ENCODE measurements at regions not wholly inside any gene's neighbourhood (a gene's known extent, or its start where the extent isn't known, plus 50 kb on each side); places are given as distances from the start of the nearest gene placed in this dataset.
A peak's percentile ranks its signal among the peaks of the same experiment; 100 is the strongest.
"Not testable (repeated sequence)": the region's sequence is repeated elsewhere in the genome, so short reads cannot be mapped to it uniquely, and the experiment has no call there.

DNA sequence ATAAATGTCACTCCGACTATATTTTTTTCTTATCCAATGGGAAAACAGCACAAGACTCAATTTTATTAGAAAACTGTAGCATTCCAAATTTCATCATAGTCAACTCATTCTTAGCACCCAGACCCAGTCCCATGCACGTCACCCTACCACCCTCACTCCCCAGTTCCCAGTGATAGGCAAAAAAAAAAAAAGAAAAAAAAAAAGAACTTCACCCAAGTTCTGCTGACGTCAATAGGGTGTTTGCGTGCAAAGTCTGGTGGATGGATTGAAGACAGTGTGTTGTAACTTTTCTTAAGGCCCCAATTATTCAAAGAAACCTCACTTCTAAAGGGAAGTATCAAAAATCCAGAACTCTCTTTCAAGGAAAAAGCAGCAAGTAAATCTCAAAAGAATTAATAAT is 213.9 kb upstream of the PRDM1 start:
- Mint-ChIP-seq H3K4me1 (ENCODE audit: low read depth) (peaks cover 77% of the 10 kb centered on the region), H3K27me3 (peaks cover 3% of the 10 kb centered on the region), H3K4me3 (no peak overlapping the region), H3K27ac (peak overlapping the region; percentile 72), H3K36me3 (ENCODE audit: low read depth) (peaks cover 10% of the 10 kb centered on the region), H3K9me3 (peaks cover 11% of the 10 kb centered on the region)
- intact Hi-C loops (cut with micrococcal nuclease) = loop anchor here (1.0 to 5.0 kb wide), 3 partner anchors 8 to 111 kb away; no protein-coding TSS in a partner anchor

DNA sequence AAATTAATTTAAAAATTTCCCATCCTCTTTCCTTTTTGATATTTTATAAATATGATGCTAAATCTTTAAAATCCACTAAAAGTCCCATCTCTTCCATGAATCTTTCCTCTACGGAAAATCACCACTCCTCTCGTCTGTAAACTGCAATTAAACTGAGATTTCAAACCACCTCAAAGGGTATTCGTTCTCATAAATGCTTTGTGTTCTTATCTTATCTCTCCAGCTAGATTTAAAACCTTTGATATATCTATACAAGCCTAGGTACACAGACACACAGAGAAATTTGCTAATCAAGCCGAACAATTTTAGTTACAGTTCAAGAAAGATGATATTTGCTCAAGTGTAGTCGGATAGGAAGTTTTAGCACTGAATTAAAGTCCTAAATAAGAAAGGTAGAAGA is 214.6 kb upstream of the PRDM1 start:
- intact Hi-C loops (cut with micrococcal nuclease) = loop anchor here (5.0 kb wide), 1 partner anchor 79 kb away; no protein-coding TSS in a partner anchor
- H3K4me3 Mint-ChIP-seq = no peak overlapping the region
- H3K27ac Mint-ChIP-seq = peak overlapping the region; percentile 72
- peaks cover 78% of the 10 kb centered on the region for H3K4me1 Mint-ChIP-seq (ENCODE audit: low read depth)
- peaks cover under 1% of the 10 kb centered on the region for H3K27me3 Mint-ChIP-seq
- peaks cover 14% of the 10 kb centered on the region for H3K9me3 Mint-ChIP-seq
- H3K36me3 Mint-ChIP-seq (ENCODE audit: low read depth) = peaks cover 10% of the 10 kb centered on the region

DNA sequence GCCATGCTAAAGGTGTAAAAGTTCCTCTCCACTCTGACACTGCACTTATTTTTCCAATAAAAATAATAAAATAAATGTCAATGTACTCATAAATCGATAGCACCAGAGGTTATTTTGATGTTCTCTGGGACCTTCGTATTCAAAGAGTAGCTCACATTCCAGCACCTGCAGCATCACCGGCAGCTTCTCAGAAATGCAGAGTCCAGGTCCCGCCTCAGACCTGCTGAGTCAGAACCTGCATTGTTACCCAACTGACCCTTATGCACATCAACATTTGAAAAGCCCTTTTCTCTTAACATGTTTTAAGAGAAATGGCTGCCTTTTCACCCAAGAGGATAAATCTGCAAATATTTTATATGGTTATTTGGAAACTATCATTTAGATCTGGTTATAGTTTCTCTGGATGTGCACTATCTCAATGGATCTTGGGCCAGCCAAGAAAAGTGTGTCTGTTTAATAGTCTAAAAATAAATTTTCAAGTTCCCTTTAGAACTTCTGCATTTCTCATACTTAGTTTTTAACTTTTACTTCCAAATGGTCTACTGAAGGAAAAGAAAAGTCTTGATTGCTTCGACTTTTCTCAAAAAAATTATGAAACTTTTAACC is 216.2 kb upstream of the PRDM1 start:
- Mint-ChIP-seq H3K27me3 (no peaks in the 10 kb centered on the region), H3K36me3 (ENCODE audit: low read depth) (peaks cover 10% of the 10 kb centered on the region), H3K27ac (peak overlapping the region; percentile 86), H3K9me3 (peaks cover 22% of the 10 kb centered on the region), H3K4me3 (no peak overlapping the region), H3K4me1 (ENCODE audit: low read depth) (peaks cover 72% of the 10 kb centered on the region)
- intact Hi-C loops (cut with micrococcal nuclease) = loop anchor here (5.0 kb wide), 2 partner anchors 38 to 78 kb away; no protein-coding TSS in a partner anchor

DNA sequence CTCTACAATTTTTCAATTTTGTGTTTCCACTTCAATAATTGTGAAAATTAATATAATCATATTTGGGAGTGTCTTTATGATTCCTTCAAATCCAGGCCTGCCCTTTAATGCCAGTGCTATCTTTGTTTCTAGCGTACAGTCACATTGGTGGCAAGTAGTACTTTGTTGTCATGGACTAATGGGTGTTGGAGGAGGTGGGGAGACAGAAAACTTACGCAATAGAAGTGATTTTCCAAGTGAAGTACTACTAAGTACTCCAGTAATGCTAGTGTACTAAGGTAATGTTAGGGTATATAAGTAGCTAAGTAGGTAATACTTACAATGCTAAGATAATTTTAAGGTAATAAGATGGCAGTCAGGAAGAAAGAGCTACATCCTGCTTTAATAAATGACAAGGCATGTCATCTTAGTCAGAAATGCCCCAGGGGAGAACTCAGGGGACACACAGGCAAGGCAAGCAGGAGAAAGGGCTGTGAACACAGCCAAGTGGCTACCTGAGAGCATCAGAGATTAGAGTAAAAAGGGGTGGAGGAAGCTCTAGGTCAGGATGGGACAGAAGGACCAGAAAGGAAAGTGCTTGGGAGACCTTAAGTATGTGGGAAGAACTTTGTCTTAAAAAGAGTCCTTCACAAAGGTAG is 217.2 kb upstream of the PRDM1 start:
- intact Hi-C loops (cut with micrococcal nuclease) = loop anchor here (5.0 kb wide), 1 partner anchor 37 kb away; no protein-coding TSS in a partner anchor
- Mint-ChIP-seq H3K4me3 (no peak overlapping the region), H3K9me3 (peaks cover 22% of the 10 kb centered on the region), H3K27ac (peak overlapping the region; percentile 86), H3K27me3 (no peaks in the 10 kb centered on the region), H3K4me1 (ENCODE audit: low read depth) (peaks cover 76% of the 10 kb centered on the region), H3K36me3 (ENCODE audit: low read depth) (peaks cover 10% of the 10 kb centered on the region)

DNA sequence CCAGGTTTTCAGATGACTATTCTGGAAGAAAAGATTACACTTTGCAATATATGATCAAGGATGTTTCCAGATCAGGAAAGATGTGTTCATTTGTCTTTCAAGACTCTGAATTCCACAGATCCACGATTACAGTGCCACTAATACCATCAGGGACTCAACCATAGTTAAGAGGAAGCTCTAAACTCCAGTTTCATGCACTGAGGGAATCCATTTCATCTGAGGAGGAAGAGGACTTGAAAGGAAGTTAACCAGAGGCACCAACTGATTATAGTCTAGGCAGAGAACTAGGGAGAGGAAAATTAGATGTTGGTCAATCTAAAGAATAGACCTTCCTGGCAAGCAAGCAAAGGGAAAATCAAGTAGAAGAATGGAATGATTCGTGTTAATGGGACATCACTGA is 218.3 kb upstream of the PRDM1 start:
- no peak overlapping the region for H3K4me3 Mint-ChIP-seq
- H3K27me3 Mint-ChIP-seq = no peaks in the 10 kb centered on the region
- H3K9me3 Mint-ChIP-seq = peaks cover 22% of the 10 kb centered on the region
- peaks cover 75% of the 10 kb centered on the region for H3K4me1 Mint-ChIP-seq (ENCODE audit: low read depth)
- intact Hi-C loops (cut with micrococcal nuclease) = loop anchor here (5.0 kb wide), 1 partner anchor 36 kb away; no protein-coding TSS in a partner anchor
- H3K27ac Mint-ChIP-seq = peak overlapping the region; percentile 86
- H3K36me3 Mint-ChIP-seq (ENCODE audit: low read depth) = peaks cover 10% of the 10 kb centered on the region

- Mint-ChIP-seq H3K27me3 (no peaks in the 10 kb centered on the region), H3K9me3 (peaks cover 22% of the 10 kb centered on the region), H3K36me3 (ENCODE audit: low read depth) (peaks cover 10% of the 10 kb centered on the region), H3K4me1 (ENCODE audit: low read depth) (peaks cover 75% of the 10 kb centered on the region), H3K27ac (peak overlapping the region; percentile 86), H3K4me3 (no peak overlapping the region)
- intact Hi-C loops (cut with micrococcal nuclease) = loop anchor here (5.0 kb wide), 1 partner anchor 35 kb away; no protein-coding TSS in a partner anchor
Measured at GRCh38 chr6:105867277-105867676, 218.9 kb upstream of the PRDM1 start.

DNA sequence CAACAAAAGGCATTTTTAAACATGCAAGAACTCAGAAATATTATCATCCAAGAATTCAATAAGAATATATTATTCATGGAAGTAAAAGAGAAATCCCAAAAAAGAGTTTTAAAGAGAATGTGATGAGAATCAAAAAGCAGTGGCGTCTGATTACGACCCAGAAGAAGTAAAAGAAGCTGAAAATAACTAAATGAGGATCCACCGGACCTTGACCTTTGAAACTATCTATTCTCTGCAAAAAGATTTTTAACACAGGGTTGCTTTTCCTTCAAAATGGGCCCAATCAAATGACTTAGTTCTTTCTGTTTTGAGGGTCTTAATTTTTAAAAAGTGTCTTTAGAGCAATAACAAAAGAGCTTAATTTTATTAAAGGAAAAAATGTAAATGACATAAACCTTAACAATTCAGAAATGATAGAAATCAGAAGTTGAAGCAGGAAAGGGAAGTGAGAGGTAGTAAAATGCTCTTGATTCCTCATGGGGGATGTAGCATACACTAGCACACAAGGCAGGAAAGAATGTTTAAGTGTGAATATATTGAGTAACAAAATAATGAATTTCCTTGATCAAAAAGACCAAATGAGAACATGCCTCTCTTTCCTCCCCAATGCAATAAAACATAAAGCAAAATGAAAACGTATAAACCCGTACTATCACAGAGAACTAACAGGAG is 223.1 kb upstream of the PRDM1 start:
- Mint-ChIP-seq H3K36me3 (ENCODE audit: low read depth) (peaks cover 9% of the 10 kb centered on the region), H3K4me1 (ENCODE audit: low read depth) (peaks cover 57% of the 10 kb centered on the region), H3K4me3 (no peak overlapping the region), H3K27me3 (no peaks in the 10 kb centered on the region), H3K27ac (peak overlapping the region; percentile 64), H3K9me3 (peaks cover 19% of the 10 kb centered on the region)
- intact Hi-C loops (cut with micrococcal nuclease) = no loop called here

GRCh38 chr6:105860927-105861326 is 225.2 kb upstream of the PRDM1 start:
- H3K4me3 Mint-ChIP-seq; intact Hi-C loops (cut with micrococcal nuclease); H3K27ac Mint-ChIP-seq; H3K27me3 Mint-ChIP-seq; H3K36me3 Mint-ChIP-seq (ENCODE audit: low read depth); H3K9me3 Mint-ChIP-seq: not testable (repeated sequence)
- H3K4me1 Mint-ChIP-seq (ENCODE audit: low read depth) = peaks cover 50% of the 10 kb centered on the region

DNA sequence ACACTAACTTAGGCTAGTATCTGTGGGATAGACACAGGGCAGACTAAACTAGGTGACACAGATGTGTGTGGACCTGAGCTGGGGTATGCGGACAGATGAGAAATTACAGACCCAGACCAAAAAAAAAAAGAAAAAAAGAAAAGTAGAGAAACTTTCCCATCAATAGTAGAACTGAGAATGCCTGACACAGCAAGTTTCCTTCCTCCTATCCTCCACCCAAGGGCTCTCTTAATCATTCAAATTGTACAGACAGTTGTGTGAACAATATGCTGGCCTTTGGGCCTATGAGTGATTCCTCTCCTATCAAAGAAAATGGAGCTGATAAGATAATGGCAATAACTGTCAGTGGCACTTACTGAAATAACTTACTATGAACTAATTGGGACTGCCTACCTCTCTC is 226.7 kb upstream of the PRDM1 start:
- no peaks in the 10 kb centered on the region for H3K27me3 Mint-ChIP-seq
- H3K4me1 Mint-ChIP-seq (ENCODE audit: low read depth) = peaks cover 40% of the 10 kb centered on the region
- H3K9me3 Mint-ChIP-seq = no peaks in the 10 kb centered on the region
- H3K4me3 Mint-ChIP-seq = no peak overlapping the region
- peak overlapping the region; percentile 80 for H3K27ac Mint-ChIP-seq
- intact Hi-C loops (cut with micrococcal nuclease) = no loop called here
- H3K36me3 Mint-ChIP-seq (ENCODE audit: low read depth) = no peaks in the 10 kb centered on the region

DNA sequence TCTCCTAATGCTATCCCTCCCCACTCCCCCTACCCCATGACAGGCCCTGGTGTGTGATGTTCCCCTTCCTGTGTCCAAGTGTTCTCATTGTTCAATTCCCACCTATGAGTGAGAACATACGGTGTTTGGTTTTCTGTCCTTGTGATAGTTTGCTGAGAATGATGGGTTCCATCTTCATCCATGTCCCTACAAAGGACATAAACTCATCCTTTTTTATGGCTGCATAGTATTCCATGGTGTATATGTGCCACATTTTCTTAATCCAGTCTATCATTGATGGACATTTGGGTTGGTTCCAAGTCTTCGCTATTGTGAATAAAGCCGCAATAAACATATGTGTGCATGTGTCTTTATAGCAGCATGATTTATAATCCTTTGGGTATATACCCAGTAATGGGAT is 227.5 kb upstream of the PRDM1 start:
- H3K27me3 Mint-ChIP-seq; H3K4me3 Mint-ChIP-seq; H3K36me3 Mint-ChIP-seq (ENCODE audit: low read depth); intact Hi-C loops (cut with micrococcal nuclease); H3K27ac Mint-ChIP-seq; H3K9me3 Mint-ChIP-seq: not testable (repeated sequence)
- peaks cover 32% of the 10 kb centered on the region for H3K4me1 Mint-ChIP-seq (ENCODE audit: low read depth)

GRCh38 chr6:105855433-105855832 is 230.7 kb upstream of the PRDM1 start:
- Mint-ChIP-seq H3K27me3 (no peaks in the 10 kb centered on the region), H3K9me3 (no peaks in the 10 kb centered on the region), H3K4me3 (no peak overlapping the region), H3K27ac (no peak overlapping the region), H3K36me3 (ENCODE audit: low read depth) (no peaks in the 10 kb centered on the region), H3K4me1 (ENCODE audit: low read depth) (peaks cover 27% of the 10 kb centered on the region)
- intact Hi-C loops (cut with micrococcal nuclease) = no loop called here

GRCh38 chr6:105853979-105854378 is 232.2 kb upstream of the PRDM1 start:
- H3K36me3 Mint-ChIP-seq (ENCODE audit: low read depth); H3K4me3 Mint-ChIP-seq; intact Hi-C loops (cut with micrococcal nuclease); H3K27me3 Mint-ChIP-seq; H3K27ac Mint-ChIP-seq; H3K9me3 Mint-ChIP-seq: not testable (repeated sequence)
- H3K4me1 Mint-ChIP-seq (ENCODE audit: low read depth) = peaks cover 29% of the 10 kb centered on the region

DNA sequence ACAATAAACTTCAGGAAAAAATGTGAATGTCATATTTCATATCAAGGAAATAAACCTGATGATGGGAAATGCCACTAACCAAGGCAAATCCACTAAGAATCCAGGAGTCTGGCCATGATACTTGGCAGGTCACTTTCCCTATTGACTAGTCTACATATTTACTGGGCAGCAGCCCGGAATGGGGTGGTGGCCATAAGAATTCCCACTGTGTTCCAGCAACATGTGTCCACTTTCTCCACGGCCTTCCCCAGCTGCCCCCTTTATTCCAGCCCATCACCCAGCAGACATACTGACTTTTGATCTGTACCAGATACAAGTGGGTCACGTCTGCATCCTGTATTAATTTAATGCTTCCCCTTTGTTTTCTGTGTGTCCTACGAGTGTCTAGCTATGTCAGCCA is 234.5 kb upstream of the PRDM1 start:
- intact Hi-C loops (cut with micrococcal nuclease) = no loop called here
- Mint-ChIP-seq H3K9me3 (no peaks in the 10 kb centered on the region), H3K4me1 (ENCODE audit: low read depth) (peaks cover 26% of the 10 kb centered on the region), H3K27me3 (peaks cover 3% of the 10 kb centered on the region), H3K4me3 (no peak overlapping the region), H3K36me3 (ENCODE audit: low read depth) (no peaks in the 10 kb centered on the region), H3K27ac (no peak overlapping the region)

DNA sequence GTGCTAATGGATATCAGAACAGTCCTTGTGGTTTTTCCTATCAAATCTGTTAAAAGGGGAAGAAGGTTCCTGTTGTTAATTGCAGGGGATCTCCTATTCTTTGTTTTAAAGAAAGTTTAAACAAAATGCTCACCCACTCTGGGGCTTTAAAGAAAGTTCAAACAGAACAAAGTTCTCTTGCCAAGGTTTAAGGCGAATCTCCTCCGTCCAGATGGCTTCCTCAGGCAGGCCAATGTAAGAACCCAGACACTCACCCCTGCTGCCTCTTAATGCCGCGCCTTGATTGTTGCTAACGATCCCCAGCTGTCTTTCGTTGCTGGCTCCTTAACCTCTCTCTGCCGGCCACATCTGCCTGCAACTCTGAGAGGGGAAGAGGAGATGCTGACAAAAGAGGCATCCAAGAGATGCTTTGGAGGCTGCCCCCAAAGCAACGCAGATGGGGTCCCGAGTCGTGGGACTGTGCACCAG is 235.0 kb upstream of the PRDM1 start:
- H3K9me3 Mint-ChIP-seq = no peaks in the 10 kb centered on the region
- intact Hi-C loops (cut with micrococcal nuclease) = no loop called here
- H3K27ac Mint-ChIP-seq = no peak overlapping the region

More for the DNA sequence above, 235.0 kb upstream of the PRDM1 start:
- Mint-ChIP-seq H3K27me3 (peaks cover 3% of the 10 kb centered on the region), H3K4me3 (no peak overlapping the region), H3K4me1 (ENCODE audit: low read depth) (peaks cover 21% of the 10 kb centered on the region), H3K36me3 (ENCODE audit: low read depth) (no peaks in the 10 kb centered on the region)

All from dendritic cell treated with granulocyte-macrophage colony-stimulating factor and Interleukin-4, amounts not matched to agents 40 ng/mL and 50 ng/mL, for 4 days (primary cell).